CD8-positive, alpha-beta memory T cell (primary cell): ENCODE measurements at regions not wholly inside any gene's neighbourhood (a gene's known extent, or its start where the extent isn't known, plus 50 kb on each side); places are given as distances from the start of the nearest gene placed in this dataset.

ENCODE experiments used
- CTCF ChIA-PET: fragments of 350-600 bp; sonication (Branson Sonifier 250); formaldehyde crosslinking; loops from one replicate; lab custom pipeline; 2021; ENCODE audit warnings: antibody characterized with exemption; lab: Charles Lee
- POLR2A ChIA-PET: fragments of 350-600 bp; sonication (Branson Sonifier 250); formaldehyde crosslinking; loops from one replicate; lab custom pipeline; 2021; ENCODE audit warnings: antibody characterized with exemption; lab: Charles Lee
- DNase-seq, 5 donors: peaks; one replicate each; pipeline versions ENCODE4 v3.0.0 to v3.0.0-alpha.2; 2020 to 2022; ENCODE audit warnings: mixed read lengths in 1 of 5
- H3K27ac ChIP-seq: one replicate; pipeline ENCODE4 v1.7.0; 2013; ENCODE audit warnings: low read depth, mild to moderate bottlenecking, low read length, moderate library complexity
- H3K27me3 ChIP-seq: 2 replicates; pipeline ENCODE4 v1.7.0; 2013; ENCODE audit warnings: low read length, mild to moderate bottlenecking; ENCODE audit not compliant: insufficient read depth, poor library complexity, severe bottlenecking
- H3K36me3 ChIP-seq: 2 replicates; pipeline ENCODE4 v1.7.0; 2013; ENCODE audit warnings: mild to moderate bottlenecking, low read length, moderate library complexity; ENCODE audit not compliant: insufficient read depth
- H3K4me1 ChIP-seq: 2 replicates; pipeline ENCODE4 v1.7.0; 2013; ENCODE audit warnings: mild to moderate bottlenecking, low read length, moderate library complexity; ENCODE audit not compliant: insufficient read depth
- H3K4me3 ChIP-seq: 2 replicates; pipeline ENCODE4 v1.7.0; 2013; ENCODE audit warnings: mild to moderate bottlenecking, low read length
- H3K9me3 ChIP-seq: 2 replicates; pipeline ENCODE4 v1.7.0; 2013; ENCODE audit warnings: mild to moderate bottlenecking, low read length
- H3K27ac Mint-ChIP-seq, 8 donors: one replicate each; pipeline ENCODE4 v1.8.0; 2020 to 2021; ENCODE audit warnings: mixed read lengths in 8 of 8, mild to moderate bottlenecking in 6 of 8, inconsistent platforms in 3 of 8, moderate library complexity in 3 of 8
- H3K27me3 Mint-ChIP-seq, 2 donors: one replicate each; pipeline ENCODE4 v1.8.0; 2020 to 2021; ENCODE audit warnings: mixed read lengths in 2 of 2, mild to moderate bottlenecking in 1 of 2, moderate library complexity in 1 of 2
- H3K36me3 Mint-ChIP-seq, 3 donors: one replicate each; pipeline ENCODE4 v1.8.0; 2020 to 2021; ENCODE audit warnings: mixed read lengths in 3 of 3, inconsistent platforms in 1 of 3, mild to moderate bottlenecking in 1 of 3
- H3K4me1 Mint-ChIP-seq, 3 donors: one replicate each; pipeline ENCODE4 v1.8.0; 2020 to 2021; ENCODE audit warnings: mixed read lengths in 3 of 3, inconsistent platforms in 1 of 3, mild to moderate bottlenecking in 1 of 3
- H3K4me3 Mint-ChIP-seq, 7 donors: one replicate each; pipeline ENCODE4 v1.8.0; 2020 to 2021; ENCODE audit warnings: mixed read lengths in 7 of 7, mild to moderate bottlenecking in 6 of 7, moderate library complexity in 4 of 7, inconsistent platforms in 2 of 7
- H3K9me3 Mint-ChIP-seq, 5 donors: one replicate each; pipeline ENCODE4 v1.8.0; 2020 to 2022; ENCODE audit warnings: mixed read lengths in 5 of 5, mild to moderate bottlenecking in 3 of 5, moderate library complexity in 2 of 5, inconsistent platforms in 1 of 5

GRCh38 chr7:33819658-33820057 lies 85.7 kb upstream of the BMPER start:
- no peak overlapping the region for H3K27ac ChIP-seq
- Mint-ChIP-seq H3K4me1 (no peaks in the 10 kb centered on the region), H3K36me3 (no peaks in the 10 kb centered on the region), H3K4me3 (no peak overlapping the region), H3K27ac (no peak overlapping the region), H3K9me3 (peaks cover 0 to 21% (median 2%) of the 10 kb centered on the region in 5 donors), H3K27me3 (no peaks in the 10 kb centered on the region)
- no peaks in the 10 kb centered on the region for H3K9me3 ChIP-seq
- ChIA-PET POLR2A (no interaction called here), CTCF (no interaction called here)
- H3K4me1 ChIP-seq: no peaks in the 10 kb centered on the region
- no peaks in the 10 kb centered on the region for H3K27me3 ChIP-seq
- H3K4me3 ChIP-seq: no peak overlapping the region
- DNase-seq: no peak
- H3K36me3 ChIP-seq: no peaks in the 10 kb centered on the region

DNA sequence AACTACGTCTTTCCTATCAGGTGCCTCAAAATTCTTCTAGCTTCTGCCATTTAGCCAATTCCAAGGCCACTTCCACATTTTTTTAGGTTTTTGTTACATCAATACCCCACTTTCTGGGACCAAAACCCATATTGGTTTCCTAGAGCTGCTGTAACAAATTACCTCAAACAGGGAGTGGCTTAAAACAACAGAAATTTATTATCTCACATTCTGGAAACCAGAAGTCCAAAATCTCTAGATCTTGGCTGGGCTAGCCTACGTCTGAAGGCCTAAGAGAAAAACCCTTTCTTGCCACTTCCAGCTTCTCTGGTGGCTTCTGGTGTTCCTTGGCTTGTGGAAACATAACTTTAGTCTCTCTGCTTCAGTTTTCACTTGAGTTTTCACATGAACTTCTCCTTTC lies 85.1 kb upstream of the BMPER start:
- Histone ChIP-seq H3K9me3 (no peaks in the 10 kb centered on the region), H3K4me3 (no peak overlapping the region), H3K4me1 (no peaks in the 10 kb centered on the region), H3K27ac (no peak overlapping the region), H3K36me3 (no peaks in the 10 kb centered on the region), H3K27me3 (no peaks in the 10 kb centered on the region)
- Mint-ChIP-seq H3K9me3 (peaks cover 0 to 21% (median 2%) of the 10 kb centered on the region in 5 donors), H3K4me1 (no peaks in the 10 kb centered on the region), H3K27me3 (no peaks in the 10 kb centered on the region), H3K4me3 (no peak overlapping the region), H3K27ac (no peak overlapping the region), H3K36me3 (no peaks in the 10 kb centered on the region)
- no peak for DNase-seq
- POLR2A ChIA-PET: no interaction called here
- CTCF ChIA-PET: no interaction called here

DNA sequence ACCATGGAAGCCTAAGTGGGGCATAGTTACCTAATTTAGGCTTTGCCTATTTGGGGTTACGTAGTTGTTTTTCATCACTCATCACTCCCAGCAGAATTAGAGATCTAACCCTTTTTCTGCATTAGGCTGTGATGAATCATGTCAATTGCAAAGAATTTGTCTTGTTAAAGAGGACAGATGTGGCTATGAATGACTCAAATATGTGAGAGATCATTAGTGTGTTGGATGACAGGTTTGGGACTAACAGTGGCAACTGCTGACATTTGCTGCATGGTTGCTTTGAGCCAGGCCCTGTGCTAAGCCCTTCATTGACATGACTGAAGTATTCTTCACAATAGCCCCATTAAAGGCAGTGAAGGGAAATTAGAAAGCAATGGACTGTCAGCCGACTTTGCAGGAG lies 83.4 kb upstream of the BMPER start:
- Histone ChIP-seq H3K36me3 (no peaks in the 10 kb centered on the region), H3K27ac (no peak overlapping the region), H3K4me1 (no peaks in the 10 kb centered on the region), H3K27me3 (no peaks in the 10 kb centered on the region), H3K9me3 (no peaks in the 10 kb centered on the region), H3K4me3 (no peak overlapping the region)
- H3K27me3 Mint-ChIP-seq: no peaks in the 10 kb centered on the region
- POLR2A ChIA-PET: no interaction called here
- DNase-seq: no peak
- peaks cover 0 to 21% (median 2%) of the 10 kb centered on the region in 5 donors for H3K9me3 Mint-ChIP-seq
- H3K4me1 Mint-ChIP-seq: no peaks in the 10 kb centered on the region
- CTCF ChIA-PET: no interaction called here
- no peak overlapping the region for H3K27ac Mint-ChIP-seq
- H3K4me3 Mint-ChIP-seq: no peak overlapping the region
- no peaks in the 10 kb centered on the region for H3K36me3 Mint-ChIP-seq

DNA sequence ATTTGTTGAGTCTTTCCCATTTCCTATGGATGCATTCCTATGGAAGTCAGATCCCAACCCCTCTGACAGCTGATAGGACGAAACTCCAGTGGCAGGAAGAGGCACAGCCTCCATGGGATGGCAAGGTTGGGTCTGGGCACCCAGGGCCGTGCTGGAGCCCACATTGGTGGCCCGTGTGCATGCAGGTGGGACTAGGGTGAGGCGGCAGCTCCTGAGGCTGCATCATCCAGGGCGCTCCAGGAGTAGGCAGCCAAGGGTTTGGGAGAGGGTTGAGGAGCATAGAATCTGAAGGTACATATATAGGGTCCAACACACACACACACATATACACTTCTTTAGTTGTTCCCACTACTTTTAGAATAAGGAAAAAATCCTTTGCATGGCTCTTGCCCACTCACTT lies 81.4 kb upstream of the BMPER start:
- no peak for DNase-seq
- no peaks in the 10 kb centered on the region for H3K9me3 ChIP-seq
- no peak overlapping the region for H3K4me3 Mint-ChIP-seq
- H3K4me1 ChIP-seq: no peaks in the 10 kb centered on the region
- H3K27me3 Mint-ChIP-seq: no peaks in the 10 kb centered on the region
- H3K36me3 Mint-ChIP-seq: no peaks in the 10 kb centered on the region
- ChIA-PET CTCF (no interaction called here), POLR2A (no interaction called here)
- no peak overlapping the region for H3K27ac Mint-ChIP-seq
- H3K4me1 Mint-ChIP-seq: no peaks in the 10 kb centered on the region
- no peaks in the 10 kb centered on the region for H3K27me3 ChIP-seq
- no peak overlapping the region for H3K4me3 ChIP-seq
- no peak overlapping the region for H3K27ac ChIP-seq
- peaks cover 0 to 13% (median 2%) of the 10 kb centered on the region in 5 donors for H3K9me3 Mint-ChIP-seq
- no peaks in the 10 kb centered on the region for H3K36me3 ChIP-seq

DNA sequence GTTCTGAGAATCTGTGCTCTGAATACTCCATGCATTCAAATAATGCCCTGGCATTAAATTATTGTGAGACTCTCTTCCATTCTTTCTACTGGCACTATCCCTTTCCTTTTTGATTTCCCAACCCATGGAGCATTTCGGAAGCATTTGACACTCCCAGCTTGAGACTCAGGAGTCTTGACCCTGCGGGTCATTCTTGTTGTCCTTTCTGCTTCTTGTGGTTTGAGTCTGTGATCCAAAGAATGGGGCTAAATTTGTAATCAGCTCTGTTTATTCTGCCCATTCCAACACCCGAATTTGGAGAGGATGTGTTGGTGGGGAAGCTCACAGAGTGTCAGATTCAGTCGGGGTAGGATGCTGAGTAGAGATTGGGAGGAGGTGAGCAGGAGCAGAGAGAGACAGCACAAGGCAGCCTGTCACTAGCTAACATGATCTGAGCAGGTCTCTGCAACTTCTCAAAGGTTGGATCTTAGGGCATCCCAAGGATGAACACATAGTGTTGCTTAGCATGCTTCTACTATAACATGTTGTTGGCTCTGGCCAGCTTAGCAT lies 80.4 kb upstream of the BMPER start:
- no peak overlapping the region for H3K27ac ChIP-seq
- H3K4me1 ChIP-seq: no peaks in the 10 kb centered on the region
- Mint-ChIP-seq H3K9me3 (peaks cover 0 to 7% (median 2%) of the 10 kb centered on the region in 5 donors), H3K27ac (no peak overlapping the region), H3K27me3 (no peaks in the 10 kb centered on the region), H3K36me3 (no peaks in the 10 kb centered on the region), H3K4me1 (no peaks in the 10 kb centered on the region), H3K4me3 (no peak overlapping the region)
- CTCF ChIA-PET: no interaction called here
- H3K9me3 ChIP-seq: no peaks in the 10 kb centered on the region
- no peak for DNase-seq
- no peaks in the 10 kb centered on the region for H3K27me3 ChIP-seq
- no peaks in the 10 kb centered on the region for H3K36me3 ChIP-seq
- POLR2A ChIA-PET: no interaction called here
- H3K4me3 ChIP-seq: no peak overlapping the region

DNA sequence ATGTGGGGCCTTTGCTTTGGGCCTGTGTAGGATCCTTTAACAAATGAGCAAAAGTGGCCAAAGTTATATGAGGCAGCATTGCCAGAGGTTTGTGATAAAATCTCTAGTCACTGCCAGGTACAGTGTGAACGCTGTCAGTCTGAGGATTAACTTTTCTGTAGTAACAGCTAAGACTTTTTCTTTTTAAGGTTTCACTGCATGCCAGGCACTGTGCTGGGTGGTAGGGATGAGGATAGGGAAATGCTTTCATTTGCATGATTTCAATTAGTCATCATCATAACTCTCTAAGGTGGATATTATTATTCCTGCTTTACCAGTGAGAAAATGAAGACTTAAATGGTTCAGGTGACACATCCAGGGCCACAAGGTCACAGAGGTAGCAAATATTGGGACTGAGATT lies 79.7 kb upstream of the BMPER start:
- no peak overlapping the region for H3K4me3 Mint-ChIP-seq
- Histone ChIP-seq H3K4me3 (no peak overlapping the region), H3K27ac (no peak overlapping the region), H3K27me3 (no peaks in the 10 kb centered on the region), H3K36me3 (no peaks in the 10 kb centered on the region), H3K9me3 (no peaks in the 10 kb centered on the region), H3K4me1 (no peaks in the 10 kb centered on the region)
- DNase-seq: no peak
- H3K27ac Mint-ChIP-seq: no peak overlapping the region
- POLR2A ChIA-PET: no interaction called here
- H3K27me3 Mint-ChIP-seq: no peaks in the 10 kb centered on the region
- H3K36me3 Mint-ChIP-seq: no peaks in the 10 kb centered on the region
- H3K9me3 Mint-ChIP-seq: peaks cover 0 to 2% (median under 1%) of the 10 kb centered on the region in 5 donors
- CTCF ChIA-PET: no interaction called here
- H3K4me1 Mint-ChIP-seq: no peaks in the 10 kb centered on the region

- ChIA-PET POLR2A (no interaction called here), CTCF (no interaction called here)
- Mint-ChIP-seq H3K4me1 (no peaks in the 10 kb centered on the region), H3K36me3 (no peaks in the 10 kb centered on the region), H3K27ac (no peak overlapping the region), H3K27me3 (no peaks in the 10 kb centered on the region), H3K4me3 (no peak overlapping the region), H3K9me3 (peaks cover 0 to 10% (median 0%) of the 10 kb centered on the region in 5 donors)
- Histone ChIP-seq H3K36me3 (no peaks in the 10 kb centered on the region), H3K4me1 (no peaks in the 10 kb centered on the region), H3K27me3 (no peaks in the 10 kb centered on the region), H3K4me3 (no peak overlapping the region), H3K27ac (no peak overlapping the region), H3K9me3 (no peaks in the 10 kb centered on the region)
- no peak for DNase-seq
Observed at GRCh38 chr7:33829536-33829935, 75.8 kb upstream of the BMPER start.

GRCh38 chr7:33831389-33832141 lies 73.8 kb upstream of the BMPER start:
- no peaks in the 10 kb centered on the region for H3K4me1 Mint-ChIP-seq
- POLR2A ChIA-PET: no interaction called here

More at GRCh38 chr7:33831389-33832141, 73.8 kb upstream of the BMPER start:
- H3K27ac ChIP-seq: no peak overlapping the region
- CTCF ChIA-PET: no interaction called here
- Mint-ChIP-seq H3K9me3 (peaks cover under 1 to 10% (median 1%) of the 10 kb centered on the region in 5 donors), H3K4me3 (no peak overlapping the region), H3K27ac (no peak overlapping the region), H3K27me3 (no peaks in the 10 kb centered on the region), H3K36me3 (no peaks in the 10 kb centered on the region)
- H3K4me3 ChIP-seq: no peak overlapping the region
- no peaks in the 10 kb centered on the region for H3K36me3 ChIP-seq
- no peaks in the 10 kb centered on the region for H3K27me3 ChIP-seq
- DNase-seq: no peak
- H3K4me1 ChIP-seq: no peaks in the 10 kb centered on the region
- H3K9me3 ChIP-seq: no peaks in the 10 kb centered on the region
